K562 (cell line): ENCODE measurements at regions not wholly inside any gene's neighbourhood (a gene's known extent, or its start where the extent isn't known, plus 50 kb on each side); places are given as distances from the start of the nearest gene placed in this dataset.

Experiments used
- CHCHD3 ChIP-seq: fragments of 250-450 bp; sonication (Bioruptor Pico); IDR thresholded peaks from 2 replicates; pipeline ENCODE4 v2.1.2; 2022; ENCODE audit warnings: mild to moderate bottlenecking
- DIDO1 ChIP-seq: fragments of 450-650 bp; IDR thresholded peaks from 2 replicates; pipeline ENCODE4 v1.6.1; 2016; ENCODE audit warnings: low read depth, missing biosample characterization, missing genetic modification characterization
- ETS2 ChIP-seq: IDR thresholded peaks from 2 replicates; pipeline ENCODE4 v1.6.1; 2016; ENCODE audit warnings: borderline replicate concordance, missing genetic modification characterization, mild to moderate bottlenecking, moderate library complexity, missing compliant biosample characterization; ENCODE audit not compliant: poor library complexity, severe bottlenecking
- KDM5B ChIP-seq: fragments of 200-600 bp; sonication (generic); IDR thresholded peaks from 2 replicates; pipeline ENCODE4 v1.6.1; 2012; ENCODE audit warnings: low read depth, mild to moderate bottlenecking, moderate library complexity, low read length, control low read depth, inconsistent platforms; ENCODE audit not compliant: insufficient replicate concordance
- POLR2A ChIP-seq: fragments of 450-650 bp; conservative IDR thresholded peaks from 2 replicates; pipeline ENCODE4 v1.6.1; 2016
- RAD21 ChIP-seq, 2 experiments: fragments of 250-450 bp in 1 of 2; fragments of 450-650 bp in 1 of 2; sonication (Bioruptor Pico) in 1 of 2; formaldehyde crosslinking in 1 of 2; IDR thresholded peaks in 1 of 2; conservative IDR thresholded peaks in 1 of 2; 2 replicates each; pipeline versions ENCODE4 v1.4.0 to v1.8.0; 2020 to 2022; ENCODE audit warnings: mild to moderate bottlenecking in 2 of 2, moderate library complexity in 1 of 2
- SMAD1 ChIP-seq: fragments of 150-350 bp; IDR thresholded peaks from 2 replicates; pipeline ENCODE4 v1.6.1; 2014; ENCODE audit warnings: low read length, low read depth; ENCODE audit not compliant: partially characterized antibody
- SMARCC2 ChIP-seq: fragments of 450-650 bp; IDR thresholded peaks from 2 replicates; pipeline ENCODE4 v1.6.1; 2017; ENCODE audit warnings: antibody characterized with exemption, moderate library complexity, mild to moderate bottlenecking, low read depth
- ZBTB7A ChIP-seq: IDR thresholded peaks from 2 replicates; pipeline ENCODE4 v1.6.1; 2011; ENCODE audit warnings: low read depth, mild to moderate bottlenecking, low read length, moderate library complexity, borderline replicate concordance; ENCODE audit not compliant: control insufficient read depth
- ZNF431 ChIP-seq: sonication (generic); formaldehyde crosslinking; IDR thresholded peaks from 2 replicates; pipeline ENCODE4 v1.8.0; 2022; ENCODE audit warnings: mild to moderate bottlenecking, missing genetic modification reagents
- TF ChIP-seq, protein P1 (sequence below), 2 experiments: fragments of 200-800 bp in 1 of 2; sonication (Bioruptor generic) in 1 of 2; sonication (generic) in 1 of 2; formaldehyde crosslinking in 1 of 2; IDR thresholded peaks in 1 of 2; conservative IDR thresholded peaks in 1 of 2; 2 replicates each; pipeline versions ENCODE4 v1.5.0 to v1.6.1; 2016 to 2020; ENCODE audit warnings: missing compliant biosample characterization in 1 of 2, missing genetic modification characterization in 1 of 2, missing genetic modification reagents in 1 of 2
- TF ChIP-seq, protein P2 (sequence below), 3 experiments: IDR thresholded peaks in 2 of 3; conservative IDR thresholded peaks in 1 of 3; 2 replicates each; pipeline ENCODE4 v1.5.1; 2011 to 2012; ENCODE audit warnings: low read length in 3 of 3, mild to moderate bottlenecking in 3 of 3, control low read depth in 2 of 3, improper control_type of control experiment in 1 of 3, inconsistent platforms in 1 of 3, low read depth in 1 of 3, mixed read lengths in 1 of 3, moderate library complexity in 1 of 3; ENCODE audit not compliant: insufficient read depth in 2 of 3
- TF ChIP-seq, protein P3 (sequence below): IDR thresholded peaks from 3 replicates; pipeline ENCODE4 v1.6.1; 2011; ENCODE audit warnings: borderline replicate concordance, mild to moderate bottlenecking, moderate library complexity; ENCODE audit not compliant: insufficient read length; ENCODE audit errors: extremely low read depth

DNA sequence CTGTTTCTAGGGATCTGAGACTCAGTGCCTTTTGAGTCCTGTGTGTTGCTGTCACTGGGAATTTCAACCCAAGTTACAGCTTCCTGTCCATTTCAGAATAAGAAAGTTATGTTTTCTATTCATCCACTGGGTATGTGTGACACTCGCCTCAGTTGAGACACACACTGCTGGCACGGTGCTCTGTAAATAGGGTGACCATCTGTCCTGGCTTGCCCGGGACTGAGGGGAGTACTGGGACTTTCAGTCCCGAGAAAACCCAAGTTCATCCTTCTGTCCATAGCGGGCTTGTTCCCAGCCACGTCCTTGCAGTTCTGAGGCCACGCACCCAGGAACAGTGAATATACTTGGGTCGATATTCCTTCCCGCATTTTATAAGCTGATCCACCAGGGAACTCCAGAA, 56.3 kb upstream of the DISP3 start:
- TF ChIP-seq, protein P1, sequence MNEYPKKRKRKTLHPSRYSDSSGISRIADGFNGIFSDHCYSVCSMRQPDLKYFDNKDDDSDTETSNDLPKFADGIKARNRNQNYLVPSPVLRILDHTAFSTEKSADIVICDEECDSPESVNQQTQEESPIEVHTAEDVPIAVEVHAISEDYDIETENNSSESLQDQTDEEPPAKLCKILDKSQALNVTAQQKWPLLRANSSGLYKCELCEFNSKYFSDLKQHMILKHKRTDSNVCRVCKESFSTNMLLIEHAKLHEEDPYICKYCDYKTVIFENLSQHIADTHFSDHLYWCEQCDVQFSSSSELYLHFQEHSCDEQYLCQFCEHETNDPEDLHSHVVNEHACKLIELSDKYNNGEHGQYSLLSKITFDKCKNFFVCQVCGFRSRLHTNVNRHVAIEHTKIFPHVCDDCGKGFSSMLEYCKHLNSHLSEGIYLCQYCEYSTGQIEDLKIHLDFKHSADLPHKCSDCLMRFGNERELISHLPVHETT (CRISPR knock-in tag; conservative IDR thresholded peaks at IDR 0.05 in 1 of 2, IDR thresholded peaks at IDR 0.05 in 1 of 2), result no peak
- TF ChIP-seq, protein P2, sequence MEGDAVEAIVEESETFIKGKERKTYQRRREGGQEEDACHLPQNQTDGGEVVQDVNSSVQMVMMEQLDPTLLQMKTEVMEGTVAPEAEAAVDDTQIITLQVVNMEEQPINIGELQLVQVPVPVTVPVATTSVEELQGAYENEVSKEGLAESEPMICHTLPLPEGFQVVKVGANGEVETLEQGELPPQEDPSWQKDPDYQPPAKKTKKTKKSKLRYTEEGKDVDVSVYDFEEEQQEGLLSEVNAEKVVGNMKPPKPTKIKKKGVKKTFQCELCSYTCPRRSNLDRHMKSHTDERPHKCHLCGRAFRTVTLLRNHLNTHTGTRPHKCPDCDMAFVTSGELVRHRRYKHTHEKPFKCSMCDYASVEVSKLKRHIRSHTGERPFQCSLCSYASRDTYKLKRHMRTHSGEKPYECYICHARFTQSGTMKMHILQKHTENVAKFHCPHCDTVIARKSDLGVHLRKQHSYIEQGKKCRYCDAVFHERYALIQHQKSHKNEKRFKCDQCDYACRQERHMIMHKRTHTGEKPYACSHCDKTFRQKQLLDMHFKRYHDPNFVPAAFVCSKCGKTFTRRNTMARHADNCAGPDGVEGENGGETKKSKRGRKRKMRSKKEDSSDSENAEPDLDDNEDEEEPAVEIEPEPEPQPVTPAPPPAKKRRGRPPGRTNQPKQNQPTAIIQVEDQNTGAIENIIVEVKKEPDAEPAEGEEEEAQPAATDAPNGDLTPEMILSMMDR (IDR thresholded peaks at IDR 0.05 in 2 of 3, conservative IDR thresholded peaks at IDR 0.05 in 1 of 3; ENCODE audit: insufficient read depth in 2 of 3, low read depth in 1 of 3, low read length in 3 of 3), result no peak
- TF ChIP-seq KDM5B (no peak), RAD21 (CRISPR knock-in tag; conservative IDR thresholded peaks at IDR 0.05 in 1 of 2, IDR thresholded peaks at IDR 0.05 in 1 of 2) (no peak), SMARCC2 (no peak), CHCHD3 (CRISPR knock-in tag) (no peak), ZBTB7A (no peak), DIDO1 (tag) (no peak), ETS2 (tag) (no peak), POLR2A (no peak), ZNF431 (CRISPR knock-in tag) (no peak), SMAD1 (no peak)
- TF ChIP-seq, protein P3, sequence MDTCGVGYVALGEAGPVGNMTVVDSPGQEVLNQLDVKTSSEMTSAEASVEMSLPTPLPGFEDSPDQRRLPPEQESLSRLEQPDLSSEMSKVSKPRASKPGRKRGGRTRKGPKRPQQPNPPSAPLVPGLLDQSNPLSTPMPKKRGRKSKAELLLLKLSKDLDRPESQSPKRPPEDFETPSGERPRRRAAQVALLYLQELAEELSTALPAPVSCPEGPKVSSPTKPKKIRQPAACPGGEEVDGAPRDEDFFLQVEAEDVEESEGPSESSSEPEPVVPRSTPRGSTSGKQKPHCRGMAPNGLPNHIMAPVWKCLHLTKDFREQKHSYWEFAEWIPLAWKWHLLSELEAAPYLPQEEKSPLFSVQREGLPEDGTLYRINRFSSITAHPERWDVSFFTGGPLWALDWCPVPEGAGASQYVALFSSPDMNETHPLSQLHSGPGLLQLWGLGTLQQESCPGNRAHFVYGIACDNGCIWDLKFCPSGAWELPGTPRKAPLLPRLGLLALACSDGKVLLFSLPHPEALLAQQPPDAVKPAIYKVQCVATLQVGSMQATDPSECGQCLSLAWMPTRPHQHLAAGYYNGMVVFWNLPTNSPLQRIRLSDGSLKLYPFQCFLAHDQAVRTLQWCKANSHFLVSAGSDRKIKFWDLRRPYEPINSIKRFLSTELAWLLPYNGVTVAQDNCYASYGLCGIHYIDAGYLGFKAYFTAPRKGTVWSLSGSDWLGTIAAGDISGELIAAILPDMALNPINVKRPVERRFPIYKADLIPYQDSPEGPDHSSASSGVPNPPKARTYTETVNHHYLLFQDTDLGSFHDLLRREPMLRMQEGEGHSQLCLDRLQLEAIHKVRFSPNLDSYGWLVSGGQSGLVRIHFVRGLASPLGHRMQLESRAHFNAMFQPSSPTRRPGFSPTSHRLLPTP, result no peak
